ENCODE measurements at regions not wholly inside any gene's neighbourhood (a gene's known extent, or its start where the extent isn't known, plus 50 kb on each side); places are given as distances from the start of the nearest gene placed in this dataset.

- Histone ChIP-seq H3K9me3 (ENCODE audit: control insufficient read depth, low read depth, low read length) (no peaks in the 10 kb centered on the region), H3K27ac (ENCODE audit: insufficient read length, low read depth, low read length) (no peak overlapping the region), H3K18ac (ENCODE audit: insufficient read length, low read depth, low read length) (no peak overlapping the region), H4K20me1 (ENCODE audit: control insufficient read depth, insufficient read depth, insufficient read length) (no peaks in the 10 kb centered on the region), H3K4ac (ENCODE audit: low read depth, low read length) (no peak overlapping the region), H3K79me2 (ENCODE audit: insufficient read depth, low read length) (no peaks in the 10 kb centered on the region), H3K14ac (ENCODE audit: insufficient read depth, low read length) (no peak overlapping the region), H2BK20ac (ENCODE audit: low read depth, low read length, poor library complexity, severe bottlenecking) (no peak overlapping the region), H2AK5ac (ENCODE audit: insufficient read length, low read length) (no peak overlapping the region), H3K23ac (ENCODE audit: insufficient read length, low read depth, low read length) (no peak overlapping the region), H2BK5ac (ENCODE audit: insufficient read length, low read length) (no peak overlapping the region), H3T11ph (ENCODE audit: low read length) (no peak overlapping the region), H3K4me1 (ENCODE audit: insufficient read depth, low read length) (no peaks in the 10 kb centered on the region), H2BK12ac (ENCODE audit: insufficient read length, low read depth, low read length) (no peak overlapping the region), H3K4me2 (ENCODE audit: insufficient read depth, insufficient read length, low read length) (no peak overlapping the region), H3K27me3 (ENCODE audit: insufficient read depth, low read length) (no peaks in the 10 kb centered on the region), H2BK15ac (ENCODE audit: low read depth, low read length) (no peak overlapping the region), H3K56ac (ENCODE audit: insufficient read length, low read depth, low read length) (no peak overlapping the region), H3K9ac (ENCODE audit: extremely low read depth, insufficient read length, low read length) (no peak overlapping the region), H3K79me1 (ENCODE audit: insufficient read depth, low read depth, low read length, poor library complexity, severe bottlenecking) (no peaks in the 10 kb centered on the region), H2AFZ (ENCODE audit: low read length) (no peak overlapping the region), H4K5ac (ENCODE audit: insufficient read length, low read depth, low read length) (no peak overlapping the region), H2BK120ac (ENCODE audit: low read depth, low read length, poor library complexity, severe bottlenecking) (no peak overlapping the region), H4K91ac (ENCODE audit: insufficient read length, low read depth, low read length) (no peak overlapping the region), H4K8ac (replicated peaks; ENCODE audit: insufficient read length, low read depth, low read length) (no peak overlapping the region), H3K23me2 (ENCODE audit: insufficient read length, low read depth, low read length, poor library complexity, severe bottlenecking) (no peaks in the 10 kb centered on the region)
- Mint-ChIP-seq H3K9me3 (no peaks in the 10 kb centered on the region; a peak in 1 of 5 replicates), H3K36me3 (ENCODE audit: insufficient read depth in 1 of 3, low read depth in 3 of 3) (no peaks in the 10 kb centered on the region; a peak in 1 of 7 replicates), H3K27ac (no peak overlapping the region; a peak in 1 of 7 replicates), H3K4me1 (peaks cover 4 to 8% of the 10 kb centered on the region in 2 experiments; a peak in 3 of 4 replicates), H3K4me3 (no peak overlapping the region), H3K27me3 (ENCODE audit: low read depth) (no peaks in the 10 kb centered on the region)
- DNase-seq: no peak
- no CpG with 5 or more reads among the region's 3 CpGs for WGBS (ENCODE audit: extremely low coverage, insufficient read length, low lambda C conversion rate)
- TF ChIP-seq, protein P1, sequence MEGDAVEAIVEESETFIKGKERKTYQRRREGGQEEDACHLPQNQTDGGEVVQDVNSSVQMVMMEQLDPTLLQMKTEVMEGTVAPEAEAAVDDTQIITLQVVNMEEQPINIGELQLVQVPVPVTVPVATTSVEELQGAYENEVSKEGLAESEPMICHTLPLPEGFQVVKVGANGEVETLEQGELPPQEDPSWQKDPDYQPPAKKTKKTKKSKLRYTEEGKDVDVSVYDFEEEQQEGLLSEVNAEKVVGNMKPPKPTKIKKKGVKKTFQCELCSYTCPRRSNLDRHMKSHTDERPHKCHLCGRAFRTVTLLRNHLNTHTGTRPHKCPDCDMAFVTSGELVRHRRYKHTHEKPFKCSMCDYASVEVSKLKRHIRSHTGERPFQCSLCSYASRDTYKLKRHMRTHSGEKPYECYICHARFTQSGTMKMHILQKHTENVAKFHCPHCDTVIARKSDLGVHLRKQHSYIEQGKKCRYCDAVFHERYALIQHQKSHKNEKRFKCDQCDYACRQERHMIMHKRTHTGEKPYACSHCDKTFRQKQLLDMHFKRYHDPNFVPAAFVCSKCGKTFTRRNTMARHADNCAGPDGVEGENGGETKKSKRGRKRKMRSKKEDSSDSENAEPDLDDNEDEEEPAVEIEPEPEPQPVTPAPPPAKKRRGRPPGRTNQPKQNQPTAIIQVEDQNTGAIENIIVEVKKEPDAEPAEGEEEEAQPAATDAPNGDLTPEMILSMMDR (conservative IDR thresholded peaks at IDR 0.05): no peak
Measured at GRCh38 chr1:239302696-239303095, 83.7 kb upstream of the CHRM3 start.
